HL-60 (cell line): ENCODE measurements at regions not wholly inside any gene's neighbourhood (a gene's known extent, or its start where the extent isn't known, plus 50 kb on each side); places are given as distances from the start of the nearest gene placed in this dataset.

Source experiments
- CTCF ChIP-seq: IDR thresholded peaks from one replicate; pipeline ENCODE4 v1.5.1; 2011; ENCODE audit warnings: low read length, control low read depth, inconsistent platforms; ENCODE audit not compliant: insufficient read depth
- POLR2AphosphoS5 ChIP-seq: IDR thresholded peaks from 2 replicates; pipeline ENCODE4 v1.6.1; 2012; ENCODE audit warnings: low read depth
- SPI1 ChIP-seq: IDR thresholded peaks from 2 replicates; pipeline ENCODE4 v1.6.1; 2012; ENCODE audit warnings: low read depth, mild to moderate bottlenecking, borderline replicate concordance

GRCh38 chr1:30524840-30525617 lies 198.4 kb downstream of the MATN1 start:
- TF ChIP-seq CTCF: no peak
- TF ChIP-seq SPI1: no peak
- TF ChIP-seq POLR2AphosphoS5: no peak
